HG03064 (cell line): ENCODE measurements at regions not wholly inside any gene's neighbourhood (a gene's known extent, or its start where the extent isn't known, plus 50 kb on each side); places are given as distances from the start of the nearest gene placed in this dataset.

ENCODE experiments used
- ATAC-seq: cut with Tn5 transposase; IDR thresholded peaks from one replicate; pipeline ENCODE4 v1.9.1; 2021; ENCODE audit warnings: low read depth; ENCODE audit not compliant: unreplicated experiment

- ATAC-seq: no peak
These were observed 235.0 kb downstream of the LOXHD1 start for GRCh38 chr18:46421973-46422551.

DNA sequence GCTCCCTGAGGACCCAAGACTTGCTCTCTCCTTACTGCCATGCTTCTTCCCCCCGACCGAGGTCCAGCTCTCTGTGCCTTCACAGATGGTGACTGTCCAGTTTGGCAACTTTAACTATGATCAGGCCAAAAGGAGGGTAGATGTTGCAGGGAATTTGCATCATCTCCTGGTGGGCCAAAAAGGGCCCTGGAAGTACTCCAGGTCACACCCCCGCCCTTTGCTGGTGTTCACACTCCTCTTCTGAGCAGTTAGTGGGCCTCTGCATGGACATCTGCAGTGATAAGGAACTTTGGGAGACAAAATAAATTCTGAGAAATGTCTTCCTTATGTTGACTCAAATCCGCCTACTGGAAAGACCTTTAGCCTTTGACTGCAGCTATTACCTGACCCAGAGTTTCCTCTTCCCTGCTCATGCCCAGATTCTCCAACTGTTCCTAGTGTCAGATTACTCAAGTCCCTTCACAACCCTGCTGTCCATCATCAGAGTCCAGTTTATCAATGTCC lies 234.4 kb downstream of the LOXHD1 start:
- no peak for ATAC-seq

GRCh38 chr18:46423226-46423805 lies 233.7 kb downstream of the LOXHD1 start:
- ATAC-seq: no peak

DNA sequence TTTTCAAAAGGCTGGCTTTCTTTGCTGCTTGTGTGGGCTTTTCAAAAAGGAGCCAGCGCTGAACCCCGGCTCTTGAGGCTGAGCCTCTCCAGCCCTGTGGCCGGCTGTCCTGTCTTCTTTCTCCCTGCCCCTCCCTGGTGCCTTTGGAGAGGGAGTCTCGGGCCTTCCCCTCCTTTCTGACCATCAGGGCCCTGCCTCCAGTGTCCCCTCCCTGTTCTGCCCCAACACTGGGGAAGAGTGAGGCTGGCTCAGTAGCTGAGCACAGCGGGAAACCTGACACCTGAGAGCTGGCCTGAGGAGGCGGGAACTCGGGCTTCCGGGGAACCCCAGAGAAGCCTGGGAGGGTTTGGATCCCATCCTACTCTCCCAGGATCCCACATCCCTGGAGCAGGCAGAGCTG lies 232.1 kb downstream of the LOXHD1 start:
- no peak for ATAC-seq

- no peak for ATAC-seq
These were observed 231.5 kb downstream of the LOXHD1 start for GRCh38 chr18:46425511-46425910.

GRCh38 chr18:46426021-46426678 lies 230.9 kb downstream of the LOXHD1 start:
- no peak for ATAC-seq

GRCh38 chr18:46426679-46427047 lies 230.4 kb downstream of the LOXHD1 start:
- ATAC-seq: no peak
